Mammary epithelial cell (primary cell): ENCODE measurements at regions not wholly inside any gene's neighbourhood (a gene's known extent, or its start where the extent isn't known, plus 50 kb on each side); places are given as distances from the start of the nearest gene placed in this dataset.

ENCODE experiments used
- CTCF ChIP-seq, 2 donors: IDR thresholded peaks in 1 of 2; conservative IDR thresholded peaks in 1 of 2; 2 replicates each; pipeline ENCODE4 v1.5.1; 2011 to 2012; ENCODE audit warnings: inconsistent platforms in 2 of 2, low read length in 2 of 2, mild to moderate bottlenecking in 2 of 2, control low read depth in 1 of 2, low read depth in 1 of 2; ENCODE audit not compliant: insufficient read depth in 1 of 2; ENCODE audit errors: extremely low read depth in 1 of 2
- EZH2 ChIP-seq: IDR thresholded peaks from 2 replicates; pipeline ENCODE4 v1.6.1; 2012; ENCODE audit warnings: low read length, inconsistent platforms, borderline replicate concordance

GRCh38 chr2:15092181-15092580, 459.7 kb downstream of the LRATD1 start:
- TF ChIP-seq EZH2 (no peak), CTCF (conservative IDR thresholded peaks at IDR 0.05 in 1 of 2, IDR thresholded peaks at IDR 0.05 in 1 of 2; ENCODE audit: extremely low read depth in 1 of 2, insufficient read depth in 1 of 2, low read depth in 1 of 2, low read length in 2 of 2) (no peak)
